ENCODE measurements at regions not wholly inside any gene's neighbourhood (a gene's known extent, or its start where the extent isn't known, plus 50 kb on each side); places are given as distances from the start of the nearest gene placed in this dataset.

DNA sequence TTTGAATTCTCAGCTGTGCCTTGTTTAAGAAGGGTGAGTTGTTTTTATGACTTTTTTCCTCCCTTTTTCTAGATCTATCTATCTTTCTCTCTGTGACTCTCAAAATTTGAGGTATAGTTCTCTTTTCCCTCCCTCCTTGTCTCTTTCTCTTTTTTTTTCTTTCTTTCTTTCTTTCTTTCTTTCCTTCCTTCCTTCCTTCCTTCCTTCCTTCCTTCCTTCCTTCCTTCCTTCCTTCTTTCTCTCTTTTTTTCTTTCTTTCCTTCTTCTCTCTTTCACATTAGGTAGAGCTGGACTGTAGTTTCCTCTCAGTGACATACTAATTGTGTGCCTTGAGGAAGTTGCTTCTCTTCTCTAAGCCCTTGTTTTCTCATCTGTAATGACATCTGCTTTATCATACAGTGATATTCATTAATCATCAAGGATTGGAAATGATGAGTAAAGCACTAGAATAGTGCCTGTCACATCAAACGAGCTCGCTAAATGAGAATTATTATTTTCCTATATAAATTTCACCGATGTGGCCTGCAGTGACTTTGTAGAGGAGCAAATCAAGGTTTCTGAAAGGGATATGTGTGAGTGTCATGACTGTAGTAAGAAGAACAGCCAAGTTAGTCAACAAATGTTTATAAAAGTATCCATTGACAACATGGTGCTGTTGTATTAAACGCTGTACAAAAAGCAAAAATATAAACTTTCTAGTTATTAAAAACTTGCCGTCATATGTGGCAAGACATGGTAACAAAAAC lies 78.9 kb upstream of the SLC38A2 start:
- Histone ChIP-seq H3K4me2 (ENCODE audit: insufficient read depth in 1 of 2, low read depth in 2 of 2, low read length in 2 of 2) (no peak overlapping the region), H2BK5ac (ENCODE audit: low read depth, low read length) (no peak overlapping the region), H3K23ac (ENCODE audit: insufficient read length) (no peak overlapping the region), H4K91ac (replicated peaks; ENCODE audit: insufficient read length, low read length) (no peak overlapping the region), H2BK120ac (replicated peaks; ENCODE audit: low read depth, low read length) (no peak overlapping the region), H3K56ac (replicated peaks; ENCODE audit: insufficient read length, low read depth, low read length) (no peak overlapping the region), H2BK12ac (ENCODE audit: low read depth, low read length) (no peak overlapping the region), H3K79me1 (ENCODE audit: low read depth, low read length) (no peaks in the 10 kb centered on the region), H3K23me2 (ENCODE audit: low read depth, low read length) (no peaks in the 10 kb centered on the region), H3K9ac (replicated peaks in 1 of 4; ENCODE audit: extremely low read depth in 1 of 4, low read depth in 3 of 4, low read length in 3 of 4) (no peak overlapping the region), H3K4ac (replicated peaks; ENCODE audit: insufficient read length, low read depth, low read length) (no peak overlapping the region), H3K4me1 (replicated peaks in 1 of 4; ENCODE audit: control insufficient read depth in 3 of 4, insufficient read depth in 4 of 4, low read length in 3 of 4) (peaks cover 0 to 12% (median 2%) of the 10 kb centered on the region in 4 experiments; a peak in 2 of 7 replicates), H3K36me3 (ENCODE audit: control insufficient read depth in 2 of 4, insufficient read depth in 4 of 4, low read length in 3 of 4) (no peaks in the 10 kb centered on the region), H4K20me1 (replicated peaks in 1 of 2; ENCODE audit: control insufficient read depth in 1 of 2, insufficient read depth in 2 of 2, low read length in 2 of 2) (no peaks in the 10 kb centered on the region), H3K79me2 (ENCODE audit: control insufficient read depth in 1 of 2, insufficient read depth in 2 of 2, low read length in 2 of 2) (no peaks in the 10 kb centered on the region), H2AFZ (ENCODE audit: low read length) (no peak overlapping the region), H2AK5ac (ENCODE audit: low read depth, low read length) (no peak overlapping the region), H3K9me3 (ENCODE audit: insufficient read depth in 2 of 2, low read depth in 1 of 2, low read length in 1 of 2) (no peaks in the 10 kb centered on the region), H2BK20ac (ENCODE audit: low read length) (no peak overlapping the region), H2BK15ac (ENCODE audit: low read length) (no peak overlapping the region), H3K18ac (ENCODE audit: extremely low read depth, low read length) (no peak overlapping the region), H4K5ac (ENCODE audit: insufficient read length, low read depth, low read length) (no peak overlapping the region), H3K27me3 (replicated peaks in 1 of 4; ENCODE audit: control insufficient read depth in 3 of 4, extremely low read depth in 1 of 4, insufficient read depth in 3 of 4, low read length in 3 of 4) (no peaks in the 10 kb centered on the region), H3K14ac (ENCODE audit: insufficient read length) (no peak overlapping the region), H3K27ac (ENCODE audit: low read depth, low read length) (no peak overlapping the region), H3K4me3 (ENCODE audit: extremely low read depth in 1 of 4, insufficient read depth in 2 of 4, low read depth in 3 of 4, low read length in 4 of 4) (no peak overlapping the region), H4K8ac (ENCODE audit: extremely low read depth, insufficient read depth, low read length) (no peak overlapping the region)
- no peak for TF ChIP-seq KDM1A (IDR thresholded peaks at IDR 0.05; ENCODE audit: borderline replicate concordance, low read length)
- no peak for TF ChIP-seq RXRA (IDR thresholded peaks at IDR 0.05; ENCODE audit: insufficient read depth, low read depth, low read length)
- TF ChIP-seq EGR1 (IDR thresholded peaks at IDR 0.05; ENCODE audit: borderline replicate concordance, low read depth, low read length) = no peak
- no peak for TF ChIP-seq CHD1 (IDR thresholded peaks at IDR 0.05; ENCODE audit: low read depth, low read length)
- no peak for TF ChIP-seq JUN (IDR thresholded peaks at IDR 0.05; ENCODE audit: low read depth, low read length)
- TF ChIP-seq NRF1 (IDR thresholded peaks at IDR 0.05; ENCODE audit: low read depth, low read length) = no peak
- CTCF ChIA-PET (ENCODE audit: partially characterized antibody) = no interaction called here
- FAIRE-seq = no peak
- no peak for DNase-seq (ENCODE audit: low read depth in 1 of 2, low spot score in 2 of 2)
- whole genome bisulfite sequencing, 2 experiments (ENCODE audit: extremely low coverage in 1 of 2, insufficient coverage in 1 of 2, insufficient read length in 1 of 2, insufficient replicate concordance in 2 of 2, low coverage in 1 of 2, low lambda C conversion rate in 2 of 2, missing lambda C conversion rate in 1 of 2) = 88% methylated on average over 5 of the region's 5 CpGs; no CpG with 5 or more reads in 1 of the 2 experiments
- POLR2A ChIA-PET (ENCODE audit: partially characterized antibody) = interaction anchor here (0.6 kb wide), 2 partner anchors 96 to 247 kb away, joined by 5 read pairs; no protein-coding TSS in a partner anchor
